GM23338 (cell line): ENCODE measurements at regions not wholly inside any gene's neighbourhood (a gene's known extent, or its start where the extent isn't known, plus 50 kb on each side); places are given as distances from the start of the nearest gene placed in this dataset.

Experiments used
- ATAC-seq: fragments of 200-7000 bp; cut with Tn5 transposase; 3 replicates; pipeline ENCODE4 v1.9.1; 2020
- DNase-seq: peaks from one replicate; pipeline ENCODE4 v3.0.0-alpha.2; 2015; ENCODE audit warnings: low spot score
- H2AFZ ChIP-seq: fragments of 200-600 bp; sonication (generic); 2 replicates; pipeline ENCODE4 v1.8.0; 2016; ENCODE audit warnings: antibody characterized with exemption, mild to moderate bottlenecking, moderate library complexity
- H3F3A ChIP-seq: fragments of 200-600 bp; sonication (generic); replicated peaks from 2 replicates; pipeline ENCODE4 v1.8.0; 2017; ENCODE audit warnings: antibody characterized with exemption, mixed run types, low read depth
- H3K27ac ChIP-seq: fragments of 200-600 bp; sonication (generic); 2 replicates; pipeline ENCODE4 v1.6.1; 2016; ENCODE audit warnings: low read depth
- H3K27me3 ChIP-seq: fragments of 200-600 bp; sonication (generic); 2 replicates; pipeline ENCODE4 v1.8.0; 2016; ENCODE audit warnings: mild to moderate bottlenecking, mixed run types, moderate library complexity; ENCODE audit not compliant: insufficient read depth
- H3K36me3 ChIP-seq: fragments of 200-600 bp; sonication (generic); 2 replicates; pipeline ENCODE4 v1.8.0; 2016; ENCODE audit warnings: mild to moderate bottlenecking; ENCODE audit not compliant: insufficient read depth
- H3K4me1 ChIP-seq: fragments of 200-600 bp; sonication (generic); 2 replicates; pipeline ENCODE4 v1.8.0; 2016; ENCODE audit warnings: mild to moderate bottlenecking, moderate library complexity; ENCODE audit not compliant: insufficient read depth
- H3K4me2 ChIP-seq: fragments of 200-600 bp; sonication (generic); 2 replicates; pipeline ENCODE4 v1.7.1; 2017; ENCODE audit warnings: mixed run types
- H3K4me3 ChIP-seq: fragments of 200-600 bp; sonication (generic); 2 replicates; pipeline ENCODE4 v1.6.1; 2016; ENCODE audit warnings: mixed run types
- H3K79me2 ChIP-seq: fragments of 200-600 bp; sonication (generic); replicated peaks from 2 replicates; pipeline ENCODE4 v1.8.0; 2017; ENCODE audit warnings: mild to moderate bottlenecking; ENCODE audit not compliant: insufficient read depth
- H3K9me2 ChIP-seq: fragments of 200-600 bp; sonication (generic); 2 replicates; pipeline ENCODE4 v1.8.0; 2017; ENCODE audit not compliant: insufficient read depth
- H4K20me1 ChIP-seq: fragments of 200-600 bp; sonication (generic); replicated peaks from 2 replicates; pipeline ENCODE4 v1.8.0; 2017; ENCODE audit warnings: mild to moderate bottlenecking; ENCODE audit not compliant: insufficient read depth
- H3K27ac Mint-ChIP-seq: 2 replicates; pipeline ENCODE4 v1.8.0; 2020; ENCODE audit warnings: inconsistent platforms, mild to moderate bottlenecking, moderate library complexity, mixed read lengths
- H3K27me3 Mint-ChIP-seq: 3 replicates; pipeline ENCODE4 v1.8.0; 2022; ENCODE audit warnings: low read depth, mild to moderate bottlenecking, moderate library complexity, mixed read lengths, inconsistent platforms; ENCODE audit not compliant: insufficient read depth, poor library complexity
- H3K36me3 Mint-ChIP-seq: 3 replicates; pipeline ENCODE4 v1.8.0; 2021; ENCODE audit warnings: low read depth, mild to moderate bottlenecking, inconsistent platforms, moderate library complexity, mixed read lengths
- H3K4me1 Mint-ChIP-seq: 3 replicates; pipeline ENCODE4 v1.8.0; 2020; ENCODE audit warnings: mild to moderate bottlenecking, inconsistent platforms, mixed read lengths
- H3K4me3 Mint-ChIP-seq: 3 replicates; pipeline ENCODE4 v1.8.0; 2021; ENCODE audit warnings: moderate library complexity, mild to moderate bottlenecking, inconsistent platforms, mixed read lengths
- H3K9me3 Mint-ChIP-seq: 3 replicates; pipeline ENCODE4 v1.8.0; 2020; ENCODE audit warnings: moderate library complexity, mild to moderate bottlenecking, inconsistent platforms, mixed read lengths
- CREB1 ChIP-seq: fragments of 250-450 bp; sonication (Bioruptor Pico); IDR thresholded peaks from 2 replicates; pipeline ENCODE4 v1.5.0; 2020; ENCODE audit warnings: low read depth, mild to moderate bottlenecking, moderate library complexity
- EZH2 ChIP-seq: fragments of 200-600 bp; sonication (generic); IDR thresholded peaks from one replicate; pipeline ENCODE4 v1.8.0; 2017; ENCODE audit warnings: antibody characterized with exemption, mild to moderate bottlenecking, low read depth; ENCODE audit not compliant: unreplicated experiment
- NANOG ChIP-seq: IDR thresholded peaks from 2 replicates; pipeline ENCODE4 v1.6.1; 2016; ENCODE audit warnings: antibody characterized with exemption, borderline replicate concordance
- REST ChIP-seq: IDR thresholded peaks from one replicate; pipeline ENCODE4 v1.6.1; 2018; ENCODE audit warnings: antibody characterized with exemption; ENCODE audit not compliant: unreplicated experiment
- STAT1 ChIP-seq: IDR thresholded peaks from one replicate; pipeline ENCODE4 v1.6.1; 2016; ENCODE audit warnings: antibody characterized with exemption; ENCODE audit not compliant: unreplicated experiment
- ZNF114 ChIP-seq: fragments of 250-450 bp; sonication (Bioruptor Pico); IDR thresholded peaks from 2 replicates; pipeline ENCODE4 v1.5.0; 2020; ENCODE audit warnings: mild to moderate bottlenecking, moderate library complexity
- TF ChIP-seq, protein P1 (sequence below): fragments of 250-450 bp; sonication (Bioruptor Pico); IDR thresholded peaks from 2 replicates; pipeline ENCODE4 v1.5.0; 2020; ENCODE audit warnings: mild to moderate bottlenecking, moderate library complexity
- TF ChIP-seq, protein P2 (sequence below), 2 experiments: fragments of 200-600 bp in 1 of 2; sonication (generic) in 1 of 2; conservative IDR thresholded peaks; 2 replicates each; pipeline versions ENCODE4 v1.5.1 to v1.6.1; 2016 to 2017; ENCODE audit warnings: antibody characterized with exemption in 2 of 2, low read depth in 2 of 2, mild to moderate bottlenecking in 2 of 2, moderate library complexity in 1 of 2
- TF ChIP-seq, protein P3 (sequence below): IDR thresholded peaks from 2 replicates; pipeline ENCODE4 v1.6.1; 2016; ENCODE audit warnings: antibody characterized with exemption

GRCh38 chr7:10704653-10705052 is 269.0 kb upstream of the PHF14 start:
- Histone ChIP-seq H3F3A (no peaks in the 10 kb centered on the region), H3K4me3 (no peak overlapping the region), H3K36me3 (no peaks in the 10 kb centered on the region), H2AFZ (no peak overlapping the region), H3K4me2 (no peak overlapping the region), H3K4me1 (no peaks in the 10 kb centered on the region), H4K20me1 (no peaks in the 10 kb centered on the region), H3K27me3 (no peaks in the 10 kb centered on the region), H3K9me2 (no peaks in the 10 kb centered on the region), H3K79me2 (no peaks in the 10 kb centered on the region), H3K27ac (no peak overlapping the region)
- Mint-ChIP-seq H3K36me3 (peaks cover 6% of the 10 kb centered on the region; the same call in 2 of the 3 replicates), H3K9me3 (peaks cover 13% of the 10 kb centered on the region), H3K4me3 (no peak overlapping the region), H3K27ac (no peak overlapping the region), H3K4me1 (no peaks in the 10 kb centered on the region), H3K27me3 (peaks cover 3% of the 10 kb centered on the region)
- TF ChIP-seq ZNF114 (CRISPR knock-in tag) = no peak
- no peak for DNase-seq
- no peak for ATAC-seq

DNA sequence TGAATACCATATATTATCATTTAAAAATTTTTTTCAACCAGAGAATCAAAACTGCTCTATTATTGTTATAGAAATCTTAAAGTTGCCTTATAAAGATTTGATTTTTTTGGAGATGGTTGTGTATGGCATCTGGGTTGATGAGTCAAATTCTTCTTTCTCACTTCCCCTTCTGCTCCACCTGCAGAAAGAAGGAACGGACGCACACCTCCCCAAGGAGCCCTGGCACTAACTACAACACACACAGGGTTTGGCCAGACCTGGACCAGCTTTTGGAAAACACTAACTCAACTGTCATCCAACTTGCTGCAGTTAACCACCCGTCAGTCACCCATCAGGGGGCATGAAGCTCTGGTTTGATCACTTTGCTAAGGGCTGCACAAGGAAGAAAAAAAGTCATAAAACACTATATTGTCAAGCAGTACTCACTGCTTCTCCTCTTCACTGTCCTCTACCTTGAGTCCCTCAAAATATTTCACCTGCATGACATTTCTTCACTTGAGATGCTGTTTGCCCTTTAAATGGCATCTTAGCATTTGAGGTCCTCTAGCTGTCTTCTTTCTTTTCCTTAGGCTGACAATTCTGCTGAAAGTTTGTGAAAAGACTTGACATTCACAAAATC is 266.7 kb upstream of the PHF14 start:
- no peaks in the 10 kb centered on the region for H3K9me2 ChIP-seq
- TF ChIP-seq, protein P1, sequence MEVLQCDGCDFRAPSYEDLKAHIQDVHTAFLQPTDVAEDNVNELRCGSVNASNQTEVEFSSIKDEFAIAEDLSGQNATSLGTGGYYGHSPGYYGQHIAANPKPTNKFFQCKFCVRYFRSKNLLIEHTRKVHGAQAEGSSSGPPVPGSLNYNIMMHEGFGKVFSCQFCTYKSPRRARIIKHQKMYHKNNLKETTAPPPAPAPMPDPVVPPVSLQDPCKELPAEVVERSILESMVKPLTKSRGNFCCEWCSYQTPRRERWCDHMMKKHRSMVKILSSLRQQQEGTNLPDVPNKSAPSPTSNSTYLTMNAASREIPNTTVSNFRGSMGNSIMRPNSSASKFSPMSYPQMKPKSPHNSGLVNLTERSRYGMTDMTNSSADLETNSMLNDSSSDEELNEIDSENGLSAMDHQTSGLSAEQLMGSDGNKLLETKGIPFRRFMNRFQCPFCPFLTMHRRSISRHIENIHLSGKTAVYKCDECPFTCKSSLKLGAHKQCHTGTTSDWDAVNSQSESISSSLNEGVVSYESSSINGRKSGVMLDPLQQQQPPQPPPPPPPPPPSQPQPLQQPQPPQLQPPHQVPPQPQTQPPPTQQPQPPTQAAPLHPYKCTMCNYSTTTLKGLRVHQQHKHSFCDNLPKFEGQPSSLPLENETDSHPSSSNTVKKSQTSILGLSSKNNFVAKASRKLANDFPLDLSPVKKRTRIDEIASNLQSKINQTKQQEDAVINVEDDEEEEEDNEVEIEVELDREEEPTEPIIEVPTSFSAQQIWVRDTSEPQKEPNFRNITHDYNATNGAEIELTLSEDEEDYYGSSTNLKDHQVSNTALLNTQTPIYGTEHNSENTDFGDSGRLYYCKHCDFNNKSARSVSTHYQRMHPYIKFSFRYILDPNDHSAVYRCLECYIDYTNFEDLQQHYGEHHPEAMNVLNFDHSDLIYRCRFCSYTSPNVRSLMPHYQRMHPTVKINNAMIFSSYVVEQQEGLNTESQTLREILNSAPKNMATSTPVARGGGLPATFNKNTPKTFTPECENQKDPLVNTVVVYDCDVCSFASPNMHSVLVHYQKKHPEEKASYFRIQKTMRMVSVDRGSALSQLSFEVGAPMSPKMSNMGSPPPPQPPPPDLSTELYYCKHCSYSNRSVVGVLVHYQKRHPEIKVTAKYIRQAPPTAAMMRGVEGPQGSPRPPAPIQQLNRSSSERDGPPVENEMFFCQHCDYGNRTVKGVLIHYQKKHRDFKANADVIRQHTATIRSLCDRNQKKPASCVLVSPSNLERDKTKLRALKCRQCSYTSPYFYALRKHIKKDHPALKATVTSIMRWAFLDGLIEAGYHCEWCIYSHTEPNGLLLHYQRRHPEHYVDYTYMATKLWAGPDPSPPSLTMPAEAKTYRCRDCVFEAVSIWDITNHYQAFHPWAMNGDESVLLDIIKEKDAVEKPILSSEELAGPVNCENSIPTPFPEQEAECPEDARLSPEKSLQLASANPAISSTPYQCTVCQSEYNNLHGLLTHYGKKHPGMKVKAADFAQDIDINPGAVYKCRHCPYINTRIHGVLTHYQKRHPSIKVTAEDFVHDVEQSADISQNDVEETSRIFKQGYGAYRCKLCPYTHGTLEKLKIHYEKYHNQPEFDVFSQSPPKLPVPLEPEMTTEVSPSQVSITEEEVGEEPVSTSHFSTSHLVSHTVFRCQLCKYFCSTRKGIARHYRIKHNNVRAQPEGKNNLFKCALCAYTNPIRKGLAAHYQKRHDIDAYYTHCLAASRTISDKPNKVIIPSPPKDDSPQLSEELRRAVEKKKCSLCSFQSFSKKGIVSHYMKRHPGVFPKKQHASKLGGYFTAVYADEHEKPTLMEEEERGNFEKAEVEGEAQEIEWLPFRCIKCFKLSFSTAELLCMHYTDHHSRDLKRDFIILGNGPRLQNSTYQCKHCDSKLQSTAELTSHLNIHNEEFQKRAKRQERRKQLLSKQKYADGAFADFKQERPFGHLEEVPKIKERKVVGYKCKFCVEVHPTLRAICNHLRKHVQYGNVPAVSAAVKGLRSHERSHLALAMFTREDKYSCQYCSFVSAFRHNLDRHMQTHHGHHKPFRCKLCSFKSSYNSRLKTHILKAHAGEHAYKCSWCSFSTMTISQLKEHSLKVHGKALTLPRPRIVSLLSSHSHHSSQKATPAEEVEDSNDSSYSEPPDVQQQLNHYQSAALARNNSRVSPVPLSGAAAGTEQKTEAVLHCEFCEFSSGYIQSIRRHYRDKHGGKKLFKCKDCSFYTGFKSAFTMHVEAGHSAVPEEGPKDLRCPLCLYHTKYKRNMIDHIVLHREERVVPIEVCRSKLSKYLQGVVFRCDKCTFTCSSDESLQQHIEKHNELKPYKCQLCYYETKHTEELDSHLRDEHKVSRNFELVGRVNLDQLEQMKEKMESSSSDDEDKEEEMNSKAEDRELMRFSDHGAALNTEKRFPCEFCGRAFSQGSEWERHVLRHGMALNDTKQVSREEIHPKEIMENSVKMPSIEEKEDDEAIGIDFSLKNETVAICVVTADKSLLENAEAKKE (CRISPR knock-in tag) = no peak
- TF ChIP-seq REST (no peak), CREB1 (CRISPR knock-in tag) (no peak), NANOG (no peak), STAT1 (no peak), EZH2 (no peak)
- TF ChIP-seq, protein P2, sequence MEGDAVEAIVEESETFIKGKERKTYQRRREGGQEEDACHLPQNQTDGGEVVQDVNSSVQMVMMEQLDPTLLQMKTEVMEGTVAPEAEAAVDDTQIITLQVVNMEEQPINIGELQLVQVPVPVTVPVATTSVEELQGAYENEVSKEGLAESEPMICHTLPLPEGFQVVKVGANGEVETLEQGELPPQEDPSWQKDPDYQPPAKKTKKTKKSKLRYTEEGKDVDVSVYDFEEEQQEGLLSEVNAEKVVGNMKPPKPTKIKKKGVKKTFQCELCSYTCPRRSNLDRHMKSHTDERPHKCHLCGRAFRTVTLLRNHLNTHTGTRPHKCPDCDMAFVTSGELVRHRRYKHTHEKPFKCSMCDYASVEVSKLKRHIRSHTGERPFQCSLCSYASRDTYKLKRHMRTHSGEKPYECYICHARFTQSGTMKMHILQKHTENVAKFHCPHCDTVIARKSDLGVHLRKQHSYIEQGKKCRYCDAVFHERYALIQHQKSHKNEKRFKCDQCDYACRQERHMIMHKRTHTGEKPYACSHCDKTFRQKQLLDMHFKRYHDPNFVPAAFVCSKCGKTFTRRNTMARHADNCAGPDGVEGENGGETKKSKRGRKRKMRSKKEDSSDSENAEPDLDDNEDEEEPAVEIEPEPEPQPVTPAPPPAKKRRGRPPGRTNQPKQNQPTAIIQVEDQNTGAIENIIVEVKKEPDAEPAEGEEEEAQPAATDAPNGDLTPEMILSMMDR (conservative IDR thresholded peaks at IDR 0.05; ENCODE audit: low read depth in 2 of 2) = no peak
- TF ChIP-seq, protein P3, sequence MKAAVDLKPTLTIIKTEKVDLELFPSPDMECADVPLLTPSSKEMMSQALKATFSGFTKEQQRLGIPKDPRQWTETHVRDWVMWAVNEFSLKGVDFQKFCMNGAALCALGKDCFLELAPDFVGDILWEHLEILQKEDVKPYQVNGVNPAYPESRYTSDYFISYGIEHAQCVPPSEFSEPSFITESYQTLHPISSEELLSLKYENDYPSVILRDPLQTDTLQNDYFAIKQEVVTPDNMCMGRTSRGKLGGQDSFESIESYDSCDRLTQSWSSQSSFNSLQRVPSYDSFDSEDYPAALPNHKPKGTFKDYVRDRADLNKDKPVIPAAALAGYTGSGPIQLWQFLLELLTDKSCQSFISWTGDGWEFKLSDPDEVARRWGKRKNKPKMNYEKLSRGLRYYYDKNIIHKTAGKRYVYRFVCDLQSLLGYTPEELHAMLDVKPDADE = no peak

More for the DNA sequence above, 266.7 kb upstream of the PHF14 start:
- H3K4me1 Mint-ChIP-seq = no peaks in the 10 kb centered on the region
- no peaks in the 10 kb centered on the region for H3K9me3 Mint-ChIP-seq
- H3K27me3 ChIP-seq = no peaks in the 10 kb centered on the region
- no peak overlapping the region for H3K27ac Mint-ChIP-seq
- no peaks in the 10 kb centered on the region for H3K36me3 ChIP-seq
- peaks cover 3% of the 10 kb centered on the region for H3K27me3 Mint-ChIP-seq
- H3K4me3 ChIP-seq = no peak overlapping the region
- no peaks in the 10 kb centered on the region for H3K36me3 Mint-ChIP-seq
- H3K4me3 Mint-ChIP-seq = no peak overlapping the region
- no peak overlapping the region for H3K4me2 ChIP-seq
- H3K4me1 ChIP-seq = no peaks in the 10 kb centered on the region
- no peak overlapping the region for H2AFZ ChIP-seq
- no peaks in the 10 kb centered on the region for H4K20me1 ChIP-seq
- no peaks in the 10 kb centered on the region for H3F3A ChIP-seq
- DNase-seq (no peak), ATAC-seq (no peak)
- H3K27ac ChIP-seq = no peak overlapping the region; the same call in 1 of the 2 replicates
- H3K79me2 ChIP-seq = no peaks in the 10 kb centered on the region
